Limb (tissue), 2 donors: ENCODE measurements at regions not wholly inside any gene's neighbourhood (a gene's known extent, or its start where the extent isn't known, plus 50 kb on each side); places are given as distances from the start of the nearest gene placed in this dataset.

Experiments
- DNase-seq, 2 donors: peaks; one replicate each; pipeline ENCODE4 v3.0.0-alpha.2; 2016; ENCODE audit errors: extremely low spot score in 2 of 2

GRCh38 chr14:89014569-89014850 lies 190.1 kb downstream of the TTC8 start:
- no peak for DNase-seq

GRCh38 chr14:89015016-89015415 lies 190.6 kb downstream of the TTC8 start:
- no peak for DNase-seq

- DNase-seq: no peak
Observed at GRCh38 chr14:89017417-89017816, 193.0 kb downstream of the TTC8 start.

DNA sequence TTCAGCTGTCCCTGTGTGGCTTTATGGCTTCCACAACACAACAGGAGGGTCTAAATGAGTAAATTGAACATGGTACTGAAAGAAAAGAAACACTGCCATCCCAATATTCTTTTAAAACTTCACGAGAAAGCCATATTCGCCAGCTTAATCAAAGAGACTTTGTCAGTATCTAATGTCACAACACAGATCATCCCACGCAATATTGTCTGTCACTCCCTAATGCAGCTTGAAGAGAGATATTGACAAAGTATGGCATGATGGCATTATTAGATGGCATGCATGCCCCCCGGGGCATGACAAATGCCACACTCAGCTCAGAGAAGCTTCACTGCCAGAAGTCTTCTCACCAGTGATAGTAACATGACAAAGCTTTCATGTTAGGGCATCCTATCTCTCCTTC lies 197.8 kb downstream of the TTC8 start:
- DNase-seq: no peak

GRCh38 chr14:89024691-89025090 lies 200.2 kb downstream of the TTC8 start:
- DNase-seq: no peak

DNA sequence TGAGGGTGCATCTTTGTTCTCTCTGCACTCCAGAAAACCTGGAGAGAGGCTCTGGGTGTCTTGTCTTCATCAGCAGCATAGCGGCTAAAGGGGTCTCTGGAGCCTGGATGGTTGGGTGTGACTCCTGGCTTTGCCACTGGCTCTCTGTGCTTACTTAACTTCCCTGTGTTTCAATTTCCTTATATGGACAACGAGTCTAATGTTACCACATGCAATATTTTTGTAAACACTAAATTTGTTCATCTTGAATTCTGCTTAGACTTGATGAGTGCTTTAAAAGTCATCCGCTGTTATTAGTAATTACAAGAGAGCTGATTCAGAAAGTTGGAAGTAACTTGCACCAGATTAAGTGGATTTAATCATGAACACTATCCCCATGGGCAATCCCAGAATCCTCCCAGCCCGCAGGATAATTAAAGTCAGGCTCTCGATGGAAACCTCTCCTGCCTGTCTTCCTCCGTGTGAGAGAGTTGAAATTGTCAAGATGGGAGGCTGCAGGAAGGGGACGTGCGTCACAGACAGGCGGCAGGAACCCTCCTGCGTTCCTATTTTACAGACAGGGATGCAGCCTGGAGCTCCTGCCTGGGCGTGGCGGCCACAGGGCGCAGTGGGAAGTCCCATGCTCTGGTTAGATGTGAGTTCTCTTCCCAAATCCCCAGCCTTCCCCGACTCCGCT lies 201.2 kb downstream of the TTC8 start:
- DNase-seq: no peak

DNA sequence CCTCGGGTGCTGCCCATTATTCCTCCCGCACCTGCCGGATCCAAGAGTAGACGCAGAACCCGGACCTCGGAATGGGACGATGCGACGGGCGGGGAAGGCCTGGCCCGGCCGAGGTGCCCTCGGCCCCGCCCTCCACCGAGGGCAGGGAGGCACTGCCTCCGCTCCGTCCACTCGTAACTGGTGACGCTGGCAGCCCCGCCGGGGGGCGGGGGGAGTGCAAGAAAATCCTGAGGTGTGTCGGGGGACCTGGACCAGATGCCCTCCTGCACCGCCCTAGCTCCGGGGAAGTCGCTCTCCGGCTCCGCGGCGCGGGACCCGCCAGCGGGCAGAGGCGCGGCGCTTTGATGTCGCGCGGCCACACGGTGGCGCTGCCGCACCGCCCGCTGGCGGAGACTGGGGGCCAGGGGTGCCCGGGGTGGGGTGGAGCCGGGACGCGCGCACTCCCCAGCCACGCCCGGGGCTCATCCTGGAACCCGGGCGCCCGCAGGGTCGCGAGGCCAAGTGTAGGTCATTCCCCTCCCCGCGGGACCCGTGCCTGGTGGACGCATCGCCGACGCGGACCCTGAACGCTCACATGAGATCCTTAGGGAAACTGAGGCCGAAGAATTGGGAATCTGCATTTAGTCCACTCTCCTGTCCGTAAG lies 202.8 kb downstream of the TTC8 start:
- peak; percentile 46 to 85 for DNase-seq

DNA sequence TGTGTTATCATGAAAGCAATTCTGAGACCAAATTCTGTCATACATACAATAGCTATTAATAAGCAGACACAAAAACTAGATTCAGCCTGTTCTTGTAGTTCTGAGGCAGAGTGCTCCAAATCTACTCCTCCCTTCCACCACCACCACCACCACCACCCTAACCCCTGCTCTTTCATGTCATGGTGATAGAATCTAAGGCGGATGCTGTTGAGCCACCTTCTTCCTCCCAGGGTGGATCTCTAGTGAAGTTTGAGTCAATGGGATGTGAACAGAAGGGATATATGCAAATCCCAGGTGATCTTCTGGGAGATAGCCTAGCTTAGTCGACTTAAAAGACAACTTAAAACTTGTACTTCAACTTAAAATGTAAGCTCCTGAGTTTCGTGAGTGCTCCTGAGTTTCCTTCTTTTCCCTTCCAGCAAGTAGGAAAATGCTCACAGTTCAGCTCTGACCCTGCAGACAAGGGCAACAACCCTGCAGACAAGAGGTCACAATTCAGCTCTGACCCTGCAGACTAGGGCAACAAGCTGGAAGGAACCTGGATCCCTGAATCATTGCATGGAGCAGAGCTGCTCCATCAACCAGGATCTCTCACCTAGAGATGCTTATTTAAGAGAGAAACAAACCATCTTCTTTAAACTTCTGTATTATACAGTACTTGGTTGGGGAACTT lies 204.1 kb downstream of the TTC8 start:
- DNase-seq: no peak

- no peak for DNase-seq
Observed at GRCh38 chr14:89029961-89030694, 205.7 kb downstream of the TTC8 start.

DNA sequence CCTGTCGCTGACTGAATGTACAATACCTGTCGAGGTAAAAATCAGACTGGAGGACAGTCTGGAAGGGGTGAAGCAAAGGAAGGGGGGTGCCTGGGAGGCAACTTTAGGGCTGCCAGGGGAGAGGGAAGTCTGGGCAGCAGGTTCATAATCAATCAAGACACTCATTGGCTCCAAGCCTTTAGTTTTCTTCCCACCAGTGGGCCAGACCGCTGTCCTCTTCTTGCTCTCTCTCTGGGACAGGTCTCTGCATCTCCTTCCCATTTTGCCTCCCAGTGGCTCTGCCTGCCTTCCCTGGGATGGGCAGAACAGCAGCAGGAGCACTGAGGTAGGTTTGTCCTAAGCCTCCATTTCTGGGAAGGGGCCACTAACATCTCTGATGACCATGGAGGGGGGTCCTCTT lies 206.5 kb downstream of the TTC8 start:
- DNase-seq: no peak

GRCh38 chr14:89032086-89032649 lies 207.7 kb downstream of the TTC8 start:
- DNase-seq: no peak

DNA sequence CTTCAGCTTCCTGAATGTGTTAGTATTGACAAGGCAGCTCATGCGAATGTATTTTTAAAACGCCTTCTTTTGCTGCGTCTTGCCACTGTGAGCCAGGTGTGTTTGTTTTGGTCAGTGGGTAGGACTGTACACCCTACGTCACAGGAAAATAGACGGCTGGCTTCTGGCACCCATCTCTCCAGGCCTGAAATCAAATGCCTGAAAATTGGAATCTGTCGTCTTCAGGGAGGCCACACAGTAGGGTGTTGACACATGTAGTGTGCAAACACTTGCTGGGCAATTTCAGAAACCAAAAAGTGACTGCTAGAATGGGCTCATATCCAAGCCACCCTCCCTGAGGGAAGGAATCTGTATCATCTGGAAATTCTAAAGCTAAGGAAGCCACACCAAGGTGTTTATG lies 209.3 kb downstream of the TTC8 start:
- no peak for DNase-seq

- DNase-seq: no peak
Observed at GRCh38 chr14:89036371-89036770, 211.9 kb downstream of the TTC8 start.

- no peak for DNase-seq
Observed at GRCh38 chr14:89037065-89037464, 212.6 kb downstream of the TTC8 start.

GRCh38 chr14:89040080-89040459 lies 215.6 kb downstream of the TTC8 start:
- DNase-seq: no peak

- peak; percentile 90 to 97 for DNase-seq
Observed at GRCh38 chr14:89040460-89041256, 216.2 kb downstream of the TTC8 start.

DNA sequence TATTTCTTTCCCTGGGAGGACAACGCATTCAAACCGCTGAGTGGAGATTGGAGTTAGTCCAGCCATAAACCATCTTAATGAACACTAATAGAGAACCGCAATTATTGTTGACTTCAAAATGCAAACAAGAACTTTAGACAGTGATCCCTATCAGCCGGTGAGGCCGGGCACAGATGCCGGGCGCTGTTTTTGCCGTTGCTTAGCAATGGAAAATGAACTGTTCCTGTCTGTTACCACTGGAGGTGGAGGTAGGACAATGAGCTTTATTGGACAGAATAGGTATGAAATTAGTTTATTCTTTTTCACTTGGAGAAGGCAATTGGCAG lies 216.8 kb downstream of the TTC8 start:
- DNase-seq: peak in 1 of 2 donors; percentile 65

GRCh38 chr14:89042021-89042420 lies 217.6 kb downstream of the TTC8 start:
- DNase-seq: no peak

GRCh38 chr14:89053303-89053702 lies 228.9 kb downstream of the TTC8 start:
- DNase-seq: no peak

- no peak for DNase-seq
Observed at GRCh38 chr14:89056394-89056793, 231.9 kb downstream of the TTC8 start.

GRCh38 chr14:89058697-89059096 lies 234.2 kb downstream of the TTC8 start:
- no peak for DNase-seq
